HG02798 (cell line): ENCODE measurements at regions not wholly inside any gene's neighbourhood (a gene's known extent, or its start where the extent isn't known, plus 50 kb on each side); places are given as distances from the start of the nearest gene placed in this dataset.

Source experiments
- ATAC-seq: cut with Tn5 transposase; IDR thresholded peaks from one replicate; pipeline ENCODE4 v1.9.1; 2021; ENCODE audit warnings: mild to moderate bottlenecking; ENCODE audit not compliant: unreplicated experiment, poor library complexity

- ATAC-seq, result no peak
Measured at GRCh38 chr22:22045571-22046335, 63.2 kb upstream of the TOP3B start.

GRCh38 chr22:22044153-22044552 is 61.6 kb upstream of the TOP3B start:
- ATAC-seq, result no peak

GRCh38 chr22:22043296-22044078 is 60.9 kb upstream of the TOP3B start:
- no peak for ATAC-seq

GRCh38 chr22:22042599-22043295 is 60.2 kb upstream of the TOP3B start:
- ATAC-seq, result no peak

- no peak for ATAC-seq
Measured at GRCh38 chr22:22042009-22042408, 59.4 kb upstream of the TOP3B start.

GRCh38 chr22:22040908-22041307 is 58.3 kb upstream of the TOP3B start:
- ATAC-seq, result no peak

GRCh38 chr22:22040472-22040871 is 57.9 kb upstream of the TOP3B start:
- no peak for ATAC-seq

GRCh38 chr22:22039286-22040074 is 56.9 kb upstream of the TOP3B start:
- no peak for ATAC-seq

- ATAC-seq, result no peak
Measured at GRCh38 chr22:22038178-22038880, 55.7 kb upstream of the TOP3B start.

GRCh38 chr22:22037740-22038139 is 55.2 kb upstream of the TOP3B start:
- ATAC-seq, result no peak

- no peak for ATAC-seq
Measured at GRCh38 chr22:22037229-22037628, 54.6 kb upstream of the TOP3B start.

- no peak for ATAC-seq
Measured at GRCh38 chr22:22036588-22036987, 54.0 kb upstream of the TOP3B start.

GRCh38 chr22:22035771-22036314 is 53.3 kb upstream of the TOP3B start:
- ATAC-seq, result no peak

- no peak for ATAC-seq
Measured at GRCh38 chr22:22035203-22035602, 52.6 kb upstream of the TOP3B start.

- no peak for ATAC-seq
Measured at GRCh38 chr22:22034469-22035132, 52.0 kb upstream of the TOP3B start.

- ATAC-seq, result no peak
Measured at GRCh38 chr22:22033803-22034468, 51.3 kb upstream of the TOP3B start.

GRCh38 chr22:22032906-22033802 is 50.6 kb upstream of the TOP3B start:
- ATAC-seq, result no peak
